HG03571 (cell line): ENCODE measurements at regions not wholly inside any gene's neighbourhood (a gene's known extent, or its start where the extent isn't known, plus 50 kb on each side); places are given as distances from the start of the nearest gene placed in this dataset.

Experiments used
- ATAC-seq: cut with Tn5 transposase; IDR thresholded peaks from one replicate; pipeline ENCODE4 v1.9.1; 2021; ENCODE audit not compliant: unreplicated experiment

GRCh38 chr15:53462651-53463050, 296.8 kb downstream of the WDR72 start:
- no peak for ATAC-seq

GRCh38 chr15:53461677-53462076, 297.8 kb downstream of the WDR72 start:
- no peak for ATAC-seq

- ATAC-seq = no peak
These were observed 300.7 kb downstream of the WDR72 start for GRCh38 chr15:53458736-53459135.

GRCh38 chr15:53457479-53457878, 302.0 kb downstream of the WDR72 start:
- ATAC-seq = no peak

GRCh38 chr15:53454843-53455721, 304.4 kb downstream of the WDR72 start:
- ATAC-seq = no peak

GRCh38 chr15:53454535-53454842, 305.0 kb downstream of the WDR72 start:
- no peak for ATAC-seq

GRCh38 chr15:53453253-53454105, 306.0 kb downstream of the WDR72 start:
- no peak for ATAC-seq

GRCh38 chr15:53448232-53449015, 311.0 kb downstream of the WDR72 start:
- ATAC-seq = no peak

GRCh38 chr15:53447742-53448141, 311.7 kb downstream of the WDR72 start:
- no peak for ATAC-seq

GRCh38 chr15:53447053-53447574, 312.3 kb downstream of the WDR72 start:
- no peak for ATAC-seq

- no peak for ATAC-seq
These were observed 313.1 kb downstream of the WDR72 start for GRCh38 chr15:53446376-53446775.

- no peak for ATAC-seq
These were observed 313.9 kb downstream of the WDR72 start for GRCh38 chr15:53445531-53445930.

- ATAC-seq = no peak
These were observed 321.2 kb downstream of the WDR72 start for GRCh38 chr15:53437985-53438841.

GRCh38 chr15:53437366-53437765, 322.1 kb downstream of the WDR72 start:
- ATAC-seq = no peak

- ATAC-seq = no peak
These were observed 325.2 kb downstream of the WDR72 start for GRCh38 chr15:53434174-53434678.

GRCh38 chr15:53416219-53416940, 343.1 kb downstream of the WDR72 start:
- ATAC-seq = no peak

- ATAC-seq = no peak
These were observed 345.3 kb downstream of the WDR72 start for GRCh38 chr15:53414167-53414566.

GRCh38 chr15:53412542-53412941, 346.9 kb downstream of the WDR72 start:
- no peak for ATAC-seq

- no peak for ATAC-seq
These were observed 354.5 kb downstream of the WDR72 start for GRCh38 chr15:53404930-53405493.
